AG09319 (cell line): ENCODE measurements at regions not wholly inside any gene's neighbourhood (a gene's known extent, or its start where the extent isn't known, plus 50 kb on each side); places are given as distances from the start of the nearest gene placed in this dataset.

Experiments used
- DNase-seq: peaks from one replicate; pipeline ENCODE4 v3.0.0-alpha.2; 2010; ENCODE audit warnings: low read depth; ENCODE audit errors: extremely low read depth
- CTCF ChIP-seq: IDR thresholded peaks from 2 replicates; pipeline ENCODE4 v1.5.1; 2011; ENCODE audit warnings: low read depth, mild to moderate bottlenecking, inconsistent platforms, low read length, moderate library complexity

GRCh38 chr6:66065313-66065712, 358.3 kb upstream of the EYS start:
- no peak for TF ChIP-seq CTCF
- DNase-seq, result no peak

- TF ChIP-seq CTCF, result no peak
- DNase-seq, result no peak
Observed at GRCh38 chr6:66057034-66057433, 350.0 kb upstream of the EYS start.

- TF ChIP-seq CTCF, result no peak
- no peak for DNase-seq
Observed at GRCh38 chr6:66054967-66055366, 347.9 kb upstream of the EYS start.

GRCh38 chr6:66051812-66052211, 344.8 kb upstream of the EYS start:
- TF ChIP-seq CTCF, result no peak
- DNase-seq, result no peak

GRCh38 chr6:66048684-66049474, 341.9 kb upstream of the EYS start:
- no peak for TF ChIP-seq CTCF
- no peak for DNase-seq

- DNase-seq, result no peak
- no peak for TF ChIP-seq CTCF
Observed at GRCh38 chr6:66032626-66033025, 325.6 kb upstream of the EYS start.

- DNase-seq, result no peak
- TF ChIP-seq CTCF, result no peak
Observed at GRCh38 chr6:66029391-66029790, 322.4 kb upstream of the EYS start.
